ENCODE measurements at regions not wholly inside any gene's neighbourhood (a gene's known extent, or its start where the extent isn't known, plus 50 kb on each side); places are given as distances from the start of the nearest gene placed in this dataset.

DNA sequence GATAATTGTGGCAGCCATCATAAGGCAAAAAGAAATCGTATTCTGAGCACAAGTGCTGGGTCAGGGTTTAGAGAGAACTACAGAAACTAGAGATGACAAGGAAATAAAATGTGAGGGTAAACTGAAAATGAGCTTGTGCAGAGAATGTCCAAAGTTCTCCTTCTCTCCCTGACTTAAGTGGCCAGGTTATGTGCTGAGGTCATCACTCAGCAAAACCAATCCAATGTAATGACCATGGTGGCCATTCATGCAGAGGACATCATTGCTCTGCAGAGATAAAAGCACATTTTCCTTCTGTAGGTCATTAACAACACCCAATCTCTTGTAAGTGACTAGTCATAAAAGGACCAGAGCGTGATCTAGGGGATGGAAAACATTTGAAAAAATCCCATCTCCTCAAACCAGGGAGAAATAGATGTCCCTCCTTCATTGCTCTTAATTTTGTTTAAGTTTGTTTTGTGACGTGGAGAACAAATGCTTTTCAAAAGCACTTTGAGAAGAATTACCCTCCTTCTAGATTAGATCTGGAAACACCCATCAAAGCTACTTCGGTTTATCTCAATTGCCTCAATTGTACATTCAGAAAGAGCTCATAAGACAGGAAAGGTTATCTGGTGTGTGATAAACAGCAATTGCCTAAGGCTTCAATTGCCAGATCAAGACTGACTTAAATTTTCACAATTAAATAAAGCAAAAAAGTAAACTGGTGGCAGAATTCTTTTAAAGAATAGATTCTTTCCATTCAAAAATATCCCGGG is 173.4 kb downstream of the SERPINI1 start:
- TF ChIP-seq, protein P1, sequence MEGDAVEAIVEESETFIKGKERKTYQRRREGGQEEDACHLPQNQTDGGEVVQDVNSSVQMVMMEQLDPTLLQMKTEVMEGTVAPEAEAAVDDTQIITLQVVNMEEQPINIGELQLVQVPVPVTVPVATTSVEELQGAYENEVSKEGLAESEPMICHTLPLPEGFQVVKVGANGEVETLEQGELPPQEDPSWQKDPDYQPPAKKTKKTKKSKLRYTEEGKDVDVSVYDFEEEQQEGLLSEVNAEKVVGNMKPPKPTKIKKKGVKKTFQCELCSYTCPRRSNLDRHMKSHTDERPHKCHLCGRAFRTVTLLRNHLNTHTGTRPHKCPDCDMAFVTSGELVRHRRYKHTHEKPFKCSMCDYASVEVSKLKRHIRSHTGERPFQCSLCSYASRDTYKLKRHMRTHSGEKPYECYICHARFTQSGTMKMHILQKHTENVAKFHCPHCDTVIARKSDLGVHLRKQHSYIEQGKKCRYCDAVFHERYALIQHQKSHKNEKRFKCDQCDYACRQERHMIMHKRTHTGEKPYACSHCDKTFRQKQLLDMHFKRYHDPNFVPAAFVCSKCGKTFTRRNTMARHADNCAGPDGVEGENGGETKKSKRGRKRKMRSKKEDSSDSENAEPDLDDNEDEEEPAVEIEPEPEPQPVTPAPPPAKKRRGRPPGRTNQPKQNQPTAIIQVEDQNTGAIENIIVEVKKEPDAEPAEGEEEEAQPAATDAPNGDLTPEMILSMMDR (conservative IDR thresholded peaks at IDR 0.05; ENCODE audit: low read depth, low read length) = no peak
- TF ChIP-seq EZH2 (IDR thresholded peaks at IDR 0.05; ENCODE audit: low read length, unreplicated experiment) (no peak), EZH2phosphoT487 (IDR thresholded peaks at IDR 0.05; ENCODE audit: borderline replicate concordance, low read length) (no peak)

Data from PC-3 (cell line).